ENCODE measurements at regions not wholly inside any gene's neighbourhood (a gene's known extent, or its start where the extent isn't known, plus 50 kb on each side); places are given as distances from the start of the nearest gene placed in this dataset.

GRCh38 chr14:44341116-44341515 is 166.0 kb downstream of the FSCB start:
- no peaks in the 10 kb centered on the region for H3K4me1 Mint-ChIP-seq
- no peak for TF ChIP-seq CTCF (conservative IDR thresholded peaks at IDR 0.05)
- no peaks in the 10 kb centered on the region for H3K36me3 Mint-ChIP-seq (ENCODE audit: low read depth)
- H3K27ac Mint-ChIP-seq (ENCODE audit: unreplicated experiment) = no peak overlapping the region
- H3K9me3 Mint-ChIP-seq = no peaks in the 10 kb centered on the region
- H3K4me3 Mint-ChIP-seq = no peak overlapping the region
- peaks cover 2% of the 10 kb centered on the region for H3K27me3 Mint-ChIP-seq (ENCODE audit: low read depth)
- no peak for DNase-seq (ENCODE audit: low read depth, low spot score)

GRCh38 chr14:44339862-44340261 is 167.2 kb downstream of the FSCB start:
- DNase-seq (ENCODE audit: low read depth, low spot score) = no peak
- H3K36me3 Mint-ChIP-seq (ENCODE audit: low read depth) = no peaks in the 10 kb centered on the region
- TF ChIP-seq CTCF (conservative IDR thresholded peaks at IDR 0.05) = no peak
- no peak overlapping the region for H3K27ac Mint-ChIP-seq (ENCODE audit: unreplicated experiment)
- no peaks in the 10 kb centered on the region for H3K9me3 Mint-ChIP-seq
- no peaks in the 10 kb centered on the region for H3K4me1 Mint-ChIP-seq
- no peak overlapping the region for H3K4me3 Mint-ChIP-seq
- peaks cover 2% of the 10 kb centered on the region for H3K27me3 Mint-ChIP-seq (ENCODE audit: low read depth)

GRCh38 chr14:44339231-44339630 is 167.9 kb downstream of the FSCB start:
- no peaks in the 10 kb centered on the region for H3K36me3 Mint-ChIP-seq (ENCODE audit: low read depth)
- DNase-seq (ENCODE audit: low read depth, low spot score) = no peak
- peaks cover 2% of the 10 kb centered on the region for H3K27me3 Mint-ChIP-seq (ENCODE audit: low read depth)
- no peaks in the 10 kb centered on the region for H3K4me1 Mint-ChIP-seq
- no peak for TF ChIP-seq CTCF (conservative IDR thresholded peaks at IDR 0.05)
- H3K4me3 Mint-ChIP-seq = no peak overlapping the region
- no peaks in the 10 kb centered on the region for H3K9me3 Mint-ChIP-seq
- no peak overlapping the region for H3K27ac Mint-ChIP-seq (ENCODE audit: unreplicated experiment)

- TF ChIP-seq CTCF (conservative IDR thresholded peaks at IDR 0.05) = no peak
- Mint-ChIP-seq H3K9me3 (peaks cover 6% of the 10 kb centered on the region), H3K4me3 (no peak overlapping the region), H3K27ac (ENCODE audit: unreplicated experiment) (peak overlapping the region; percentile 28), H3K36me3 (ENCODE audit: low read depth) (no peaks in the 10 kb centered on the region), H3K27me3 (ENCODE audit: low read depth) (no peaks in the 10 kb centered on the region), H3K4me1 (no peaks in the 10 kb centered on the region)
- DNase-seq (ENCODE audit: low read depth, low spot score) = no peak
Observed at GRCh38 chr14:44317441-44317746, 189.7 kb downstream of the FSCB start.

GRCh38 chr14:44316647-44317440 is 190.2 kb downstream of the FSCB start:
- Mint-ChIP-seq H3K27ac (ENCODE audit: unreplicated experiment) (peak overlapping the region; percentile 28), H3K36me3 (ENCODE audit: low read depth) (no peaks in the 10 kb centered on the region), H3K4me3 (no peak overlapping the region), H3K9me3 (peaks cover 6% of the 10 kb centered on the region), H3K4me1 (no peaks in the 10 kb centered on the region), H3K27me3 (ENCODE audit: low read depth) (no peaks in the 10 kb centered on the region)
- no peak for TF ChIP-seq CTCF (conservative IDR thresholded peaks at IDR 0.05)
- no peak for DNase-seq (ENCODE audit: low read depth, low spot score)

Data from neural crest cell (in vitro differentiated cells).